HAP-1 (cell line): ENCODE measurements at regions not wholly inside any gene's neighbourhood (a gene's known extent, or its start where the extent isn't known, plus 50 kb on each side); places are given as distances from the start of the nearest gene placed in this dataset.

Experiments used
- DNase-seq, 2 experiments: peaks; one replicate each; pipeline ENCODE4 v3.0.0-alpha.2; 2016 to 2020; ENCODE audit warnings: low spot score in 2 of 2
- H3K27me3 ChIP-seq: fragments of 250-450 bp; sonication (Bioruptor Pico); 2 replicates; pipeline ENCODE4 v1.5.1; 2020; ENCODE audit warnings: low read depth, mild to moderate bottlenecking, moderate library complexity
- H3K36me3 ChIP-seq: fragments of 250-450 bp; sonication (Bioruptor Pico); replicated peaks from 2 replicates; pipeline ENCODE4 v1.5.1; 2020; ENCODE audit warnings: mild to moderate bottlenecking
- H3K4me1 ChIP-seq: fragments of 250-450 bp; sonication (Bioruptor Pico); 2 replicates; pipeline ENCODE4 v1.5.1; 2020; ENCODE audit warnings: mild to moderate bottlenecking
- H3K4me3 ChIP-seq: fragments of 250-450 bp; sonication (Bioruptor Pico); 2 replicates; pipeline ENCODE4 v1.5.1; 2020; ENCODE audit warnings: mild to moderate bottlenecking, moderate library complexity
- H3K9me3 ChIP-seq: fragments of 250-450 bp; sonication (Bioruptor Pico); 2 replicates; pipeline ENCODE4 v1.5.1; 2020; ENCODE audit warnings: mild to moderate bottlenecking, moderate library complexity
- in situ Hi-C: fragments of 300-500 bp; cut with MboI; formaldehyde crosslinking; loops from 3 replicates; pipeline ENCODE4 v1.14.3; 2020; ENCODE audit warnings: low sequenced_read_pairs, inconsistent platforms, mixed read lengths

GRCh38 chr20:39799366-39799965 lies 837.3 kb downstream of the DHX35 start:
- Histone ChIP-seq H3K4me1 (no peaks in the 10 kb centered on the region), H3K27me3 (no peaks in the 10 kb centered on the region), H3K9me3 (no peaks in the 10 kb centered on the region), H3K36me3 (no peaks in the 10 kb centered on the region), H3K4me3 (no peak overlapping the region)
- no peak for DNase-seq
- in situ Hi-C loops, result no loop called here

- in situ Hi-C loops, result no loop called here
- Histone ChIP-seq H3K4me1 (no peaks in the 10 kb centered on the region), H3K36me3 (no peaks in the 10 kb centered on the region), H3K27me3 (no peaks in the 10 kb centered on the region), H3K4me3 (no peak overlapping the region), H3K9me3 (no peaks in the 10 kb centered on the region; the same call in 1 of the 2 replicates)
- no peak for DNase-seq
These were observed 833.5 kb downstream of the DHX35 start for GRCh38 chr20:39795401-39796272.

GRCh38 chr20:39792334-39792733 lies 830.2 kb downstream of the DHX35 start:
- DNase-seq, result no peak
- Histone ChIP-seq H3K4me3 (no peak overlapping the region), H3K4me1 (no peaks in the 10 kb centered on the region), H3K9me3 (no peaks in the 10 kb centered on the region; the same call in 1 of the 2 replicates), H3K27me3 (no peaks in the 10 kb centered on the region), H3K36me3 (no peaks in the 10 kb centered on the region)
- in situ Hi-C loops, result no loop called here

GRCh38 chr20:39789411-39789810 lies 827.3 kb downstream of the DHX35 start:
- no peaks in the 10 kb centered on the region for H3K36me3 ChIP-seq
- DNase-seq, result no peak
- H3K9me3 ChIP-seq, result no peaks in the 10 kb centered on the region; the same call in 1 of the 2 replicates
- in situ Hi-C loops, result no loop called here
- H3K4me1 ChIP-seq, result no peaks in the 10 kb centered on the region
- H3K27me3 ChIP-seq, result no peaks in the 10 kb centered on the region
- H3K4me3 ChIP-seq, result no peak overlapping the region

GRCh38 chr20:39785252-39785917 lies 823.2 kb downstream of the DHX35 start:
- no peaks in the 10 kb centered on the region for H3K36me3 ChIP-seq
- no peak overlapping the region for H3K4me3 ChIP-seq
- H3K27me3 ChIP-seq, result no peaks in the 10 kb centered on the region
- in situ Hi-C loops, result no loop called here
- no peak for DNase-seq
- no peaks in the 10 kb centered on the region for H3K9me3 ChIP-seq
- H3K4me1 ChIP-seq, result no peaks in the 10 kb centered on the region

- no peaks in the 10 kb centered on the region for H3K4me1 ChIP-seq
- H3K4me3 ChIP-seq, result no peak overlapping the region
- in situ Hi-C loops, result no loop called here
- no peaks in the 10 kb centered on the region for H3K27me3 ChIP-seq
- no peaks in the 10 kb centered on the region for H3K36me3 ChIP-seq
- DNase-seq, result no peak
- no peaks in the 10 kb centered on the region for H3K9me3 ChIP-seq
These were observed 822.5 kb downstream of the DHX35 start for GRCh38 chr20:39784693-39785092.

- in situ Hi-C loops, result no loop called here
- Histone ChIP-seq H3K4me1 (no peaks in the 10 kb centered on the region), H3K9me3 (no peaks in the 10 kb centered on the region), H3K27me3 (no peaks in the 10 kb centered on the region), H3K36me3 (no peaks in the 10 kb centered on the region), H3K4me3 (no peak overlapping the region)
- DNase-seq, result no peak
These were observed 816.9 kb downstream of the DHX35 start for GRCh38 chr20:39778847-39779604.

GRCh38 chr20:39778431-39778830 lies 816.3 kb downstream of the DHX35 start:
- H3K36me3 ChIP-seq, result no peaks in the 10 kb centered on the region
- in situ Hi-C loops, result no loop called here
- no peak for DNase-seq
- no peaks in the 10 kb centered on the region for H3K27me3 ChIP-seq
- no peaks in the 10 kb centered on the region for H3K4me1 ChIP-seq
- H3K9me3 ChIP-seq, result no peaks in the 10 kb centered on the region
- H3K4me3 ChIP-seq, result no peak overlapping the region

- Histone ChIP-seq H3K36me3 (no peaks in the 10 kb centered on the region), H3K4me3 (no peak overlapping the region), H3K27me3 (no peaks in the 10 kb centered on the region), H3K9me3 (no peaks in the 10 kb centered on the region), H3K4me1 (no peaks in the 10 kb centered on the region)
- in situ Hi-C loops, result no loop called here
- DNase-seq, result no peak
These were observed 815.5 kb downstream of the DHX35 start for GRCh38 chr20:39777610-39778009.

GRCh38 chr20:39775110-39775509 lies 813.0 kb downstream of the DHX35 start:
- H3K36me3 ChIP-seq, result no peaks in the 10 kb centered on the region
- H3K4me1 ChIP-seq, result no peaks in the 10 kb centered on the region
- in situ Hi-C loops, result no loop called here
- H3K27me3 ChIP-seq, result no peaks in the 10 kb centered on the region
- H3K4me3 ChIP-seq, result no peak overlapping the region
- no peaks in the 10 kb centered on the region for H3K9me3 ChIP-seq
- no peak for DNase-seq

- H3K9me3 ChIP-seq, result no peaks in the 10 kb centered on the region
- no peak overlapping the region for H3K4me3 ChIP-seq
- no peak for DNase-seq
- H3K27me3 ChIP-seq, result no peaks in the 10 kb centered on the region
- no peaks in the 10 kb centered on the region for H3K36me3 ChIP-seq
- in situ Hi-C loops, result no loop called here
- H3K4me1 ChIP-seq, result no peaks in the 10 kb centered on the region
These were observed 811.3 kb downstream of the DHX35 start for GRCh38 chr20:39773380-39774000.

- Histone ChIP-seq H3K4me3 (no peak overlapping the region), H3K36me3 (no peaks in the 10 kb centered on the region), H3K27me3 (no peaks in the 10 kb centered on the region), H3K4me1 (no peaks in the 10 kb centered on the region), H3K9me3 (no peaks in the 10 kb centered on the region)
- in situ Hi-C loops, result no loop called here
- no peak for DNase-seq
These were observed 805.2 kb downstream of the DHX35 start for GRCh38 chr20:39767352-39767751.

- H3K9me3 ChIP-seq, result no peaks in the 10 kb centered on the region
- in situ Hi-C loops, result no loop called here
- DNase-seq, result no peak
These were observed 804.2 kb downstream of the DHX35 start for GRCh38 chr20:39766333-39766732.

More at GRCh38 chr20:39766333-39766732, 804.2 kb downstream of the DHX35 start:
- no peak overlapping the region for H3K4me3 ChIP-seq
- no peaks in the 10 kb centered on the region for H3K4me1 ChIP-seq
- no peaks in the 10 kb centered on the region for H3K36me3 ChIP-seq
- no peaks in the 10 kb centered on the region for H3K27me3 ChIP-seq
